AG20443 (cell line): ENCODE measurements at regions not wholly inside any gene's neighbourhood (a gene's known extent, or its start where the extent isn't known, plus 50 kb on each side); places are given as distances from the start of the nearest gene placed in this dataset.

Experiments
- DNase-seq: peaks from one replicate; pipeline ENCODE4 v3.0.0; 2012; ENCODE audit warnings: low spot score, mixed read lengths

- DNase-seq, result no peak
Observed at GRCh38 chr6:91376686-91377085, 789.8 kb upstream of the MAP3K7 start.

- DNase-seq, result no peak
Observed at GRCh38 chr6:91366781-91367180, 779.9 kb upstream of the MAP3K7 start.

- DNase-seq, result no peak
Observed at GRCh38 chr6:91358986-91359385, 772.1 kb upstream of the MAP3K7 start.

- no peak for DNase-seq
Observed at GRCh38 chr6:91352878-91353277, 766.0 kb upstream of the MAP3K7 start.

- no peak for DNase-seq
Observed at GRCh38 chr6:91352321-91352720, 765.4 kb upstream of the MAP3K7 start.

- no peak for DNase-seq
Observed at GRCh38 chr6:91350146-91350908, 763.5 kb upstream of the MAP3K7 start.

GRCh38 chr6:91341473-91341872, 754.6 kb upstream of the MAP3K7 start:
- DNase-seq, result no peak

GRCh38 chr6:91340896-91341395, 754.1 kb upstream of the MAP3K7 start:
- DNase-seq, result no peak

GRCh38 chr6:91337967-91338366, 751.1 kb upstream of the MAP3K7 start:
- DNase-seq, result no peak

GRCh38 chr6:91330896-91331295, 744.0 kb upstream of the MAP3K7 start:
- no peak for DNase-seq

- DNase-seq, result no peak
Observed at GRCh38 chr6:91328241-91328640, 741.4 kb upstream of the MAP3K7 start.

- no peak for DNase-seq
Observed at GRCh38 chr6:91324711-91325110, 737.8 kb upstream of the MAP3K7 start.

GRCh38 chr6:91317984-91318383, 731.1 kb upstream of the MAP3K7 start:
- no peak for DNase-seq

- DNase-seq, result no peak
Observed at GRCh38 chr6:91317247-91317835, 730.5 kb upstream of the MAP3K7 start.

- no peak for DNase-seq
Observed at GRCh38 chr6:91310178-91310577, 723.3 kb upstream of the MAP3K7 start.

GRCh38 chr6:91305755-91306154, 718.9 kb upstream of the MAP3K7 start:
- no peak for DNase-seq

GRCh38 chr6:91304521-91304920, 717.6 kb upstream of the MAP3K7 start:
- no peak for DNase-seq

- no peak for DNase-seq
Observed at GRCh38 chr6:91303326-91303725, 716.5 kb upstream of the MAP3K7 start.

GRCh38 chr6:91299544-91300491, 712.9 kb upstream of the MAP3K7 start:
- DNase-seq, result no peak

GRCh38 chr6:91298543-91299145, 711.8 kb upstream of the MAP3K7 start:
- no peak for DNase-seq

GRCh38 chr6:91293395-91293794, 706.5 kb upstream of the MAP3K7 start:
- DNase-seq, result no peak

- DNase-seq, result no peak
Observed at GRCh38 chr6:91291071-91291470, 704.2 kb upstream of the MAP3K7 start.
